ENCODE measurements at regions not wholly inside any gene's neighbourhood (a gene's known extent, or its start where the extent isn't known, plus 50 kb on each side); places are given as distances from the start of the nearest gene placed in this dataset.
A peak's percentile ranks its signal among the peaks of the same experiment; 100 is the strongest.

DNA sequence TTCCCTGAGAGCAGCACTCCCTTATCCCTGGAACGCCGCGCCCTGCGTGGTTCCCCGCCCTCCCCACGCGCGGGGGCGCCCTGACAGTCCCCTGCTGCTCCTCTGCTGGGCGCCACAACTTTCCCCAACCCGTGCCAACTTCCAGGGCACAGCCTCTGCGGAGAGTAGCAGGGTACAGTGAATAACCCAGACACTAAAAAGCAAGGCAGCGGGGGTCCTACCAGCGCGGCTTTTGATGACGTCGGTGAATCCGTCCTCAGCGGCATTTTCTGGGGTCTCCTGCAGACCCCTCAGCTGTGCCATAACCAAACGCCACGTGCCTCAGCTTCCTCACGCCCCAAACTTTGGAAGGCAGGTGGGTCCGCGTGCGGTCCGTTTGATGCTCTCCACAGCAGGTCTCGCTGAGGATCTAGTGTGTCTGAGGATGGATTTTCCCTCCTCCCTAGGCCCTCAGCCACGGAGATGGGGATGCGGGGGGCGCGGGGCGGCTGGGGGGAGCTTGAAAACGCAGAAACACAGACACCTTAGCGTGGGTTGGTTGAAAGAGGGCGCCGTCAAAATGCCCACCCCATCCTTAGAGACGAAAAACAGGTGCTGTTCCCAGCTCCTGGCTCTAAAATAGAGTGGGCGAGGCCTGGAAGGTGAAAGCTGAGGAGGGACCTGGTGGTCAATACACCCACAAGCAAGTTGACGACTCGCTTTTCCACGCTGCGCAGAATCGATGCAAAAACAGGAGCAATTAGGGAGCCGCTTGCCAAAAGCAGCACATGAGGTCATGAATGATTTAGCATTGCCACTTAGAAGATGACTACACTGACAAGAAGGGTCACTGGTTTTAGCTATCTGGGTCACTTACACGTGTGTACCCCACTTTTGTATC, 405.6 kb downstream of the FAM47A start:
- DNase-seq (ENCODE audit: low read depth): no peak

GRCh38 chrX:33725535-33726210, 406.4 kb downstream of the FAM47A start:
- peak; percentile 16 for DNase-seq (ENCODE audit: low read depth)

DNA sequence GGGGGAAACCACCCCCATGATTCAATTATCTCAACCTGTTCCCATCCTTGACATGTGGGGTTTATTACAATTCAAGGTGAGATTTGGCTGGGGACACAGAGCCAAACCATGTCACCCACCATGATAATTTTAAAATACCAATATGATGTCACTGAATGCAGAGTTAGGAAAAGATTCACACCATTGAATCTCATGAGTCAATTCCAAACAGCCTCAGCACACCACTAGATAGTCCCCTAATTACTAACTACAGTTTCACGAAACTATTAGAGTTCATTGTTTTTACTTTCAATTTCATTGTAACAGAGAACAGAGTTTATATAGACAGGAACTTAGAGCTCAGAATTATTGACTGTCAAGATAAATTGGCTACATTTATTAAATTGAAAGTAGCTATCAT, 410.2 kb downstream of the FAM47A start:
- no peak for DNase-seq (ENCODE audit: low read depth)

- no peak for DNase-seq (ENCODE audit: low read depth)
These were observed 446.0 kb downstream of the FAM47A start for GRCh38 chrX:33686105-33686504.

All from RPMI7951 (cell line).